H1 (cell line): ENCODE measurements at regions not wholly inside any gene's neighbourhood (a gene's known extent, or its start where the extent isn't known, plus 50 kb on each side); places are given as distances from the start of the nearest gene placed in this dataset.

ENCODE experiments used
- CTCF ChIA-PET: fragments of 300-600 bp; sonication (Branson Sonifier 250); formaldehyde crosslinking; loops from one replicate; lab custom pipeline; 2021; ENCODE audit not compliant: partially characterized antibody; lab: Charles Lee
- POLR2A ChIA-PET: fragments of 300-600 bp; sonication (Branson Sonifier 250); formaldehyde crosslinking; loops from one replicate; lab custom pipeline; 2021; ENCODE audit warnings: inconsistent platforms; ENCODE audit not compliant: partially characterized antibody; lab: Charles Lee
- DNase-seq, 2 experiments: peaks; one replicate each; pipeline versions ENCODE4 v3.0.0 to v3.0.0-alpha.2; 2010 to 2022; ENCODE audit warnings: low spot score in 2 of 2, low read depth in 1 of 2, mixed read lengths in 1 of 2
- FAIRE-seq: peaks from 2 replicates; lab custom pipeline; 2011; peaks lifted over from hg19 to GRCh38; lab: Jason Lieb, UNC
- H2AFZ ChIP-seq: 2 replicates; pipeline ENCODE4 v1.8.1; 2012; ENCODE audit warnings: low read length, inconsistent platforms
- H2AK5ac ChIP-seq: 2 replicates; pipeline ENCODE4 v1.6.1; 2013; ENCODE audit warnings: low read depth, low read length
- H2BK120ac ChIP-seq: replicated peaks from 2 replicates; pipeline ENCODE3; 2013; ENCODE audit warnings: low read depth, low read length, inconsistent platforms
- H2BK12ac ChIP-seq: 2 replicates; pipeline ENCODE4 v1.6.1; 2013; ENCODE audit warnings: low read depth, low read length
- H2BK15ac ChIP-seq: 2 replicates; pipeline ENCODE4 v1.6.1; 2013; ENCODE audit warnings: low read length
- H2BK20ac ChIP-seq: 2 replicates; pipeline ENCODE4 v1.6.1; 2013; ENCODE audit warnings: low read length
- H2BK5ac ChIP-seq: 2 replicates; pipeline ENCODE4 v1.6.1; 2013; ENCODE audit warnings: low read depth, low read length
- H3K14ac ChIP-seq: 2 replicates; pipeline ENCODE4 v1.6.1; 2013; ENCODE audit warnings: inconsistent platforms; ENCODE audit not compliant: insufficient read length
- H3K18ac ChIP-seq: 2 replicates; pipeline ENCODE4 v1.6.1; 2013; ENCODE audit warnings: low read length; ENCODE audit errors: extremely low read depth
- H3K23ac ChIP-seq: 2 replicates; pipeline ENCODE4 v1.6.1; 2013; ENCODE audit warnings: inconsistent platforms; ENCODE audit not compliant: insufficient read length
- H3K23me2 ChIP-seq: 2 replicates; pipeline ENCODE4 v1.6.1; 2013; ENCODE audit warnings: low read depth, low read length
- H3K27ac ChIP-seq: 2 replicates; pipeline ENCODE4 v1.6.1; 2011; ENCODE audit warnings: low read depth, low read length, inconsistent platforms
- H3K27me3 ChIP-seq, 4 experiments: replicated peaks in 1 of 4; 1 replicate in 1 of 4; 2 replicates in 3 of 4; pipeline versions ENCODE4 v1.6.1 to v1.8.1; 2011 to 2013; ENCODE audit warnings: low read length in 3 of 4, mild to moderate bottlenecking in 3 of 4, inconsistent platforms in 2 of 4, mixed read lengths in 2 of 4, moderate library complexity in 1 of 4; ENCODE audit not compliant: control insufficient read depth in 3 of 4, insufficient read depth in 3 of 4; ENCODE audit errors: extremely low read depth in 1 of 4
- H3K36me3 ChIP-seq, 4 experiments: 2 replicates each; pipeline versions ENCODE4 v1.6.1 to v1.8.1; 2011 to 2013; ENCODE audit warnings: mild to moderate bottlenecking in 4 of 4, low read length in 3 of 4, moderate library complexity in 2 of 4, control low read depth in 1 of 4, inconsistent platforms in 1 of 4; ENCODE audit not compliant: insufficient read depth in 4 of 4, control insufficient read depth in 2 of 4
- H3K4ac ChIP-seq: replicated peaks from 2 replicates; pipeline ENCODE3; 2013; ENCODE audit warnings: low read length, low read depth, mixed read lengths, inconsistent platforms; ENCODE audit not compliant: insufficient read length
- H3K4me1 ChIP-seq, 4 experiments: replicated peaks in 1 of 4; 1 replicate in 1 of 4; 2 replicates in 3 of 4; pipeline versions ENCODE4 v1.6.1 to v1.8.1; 2011 to 2013; ENCODE audit warnings: low read length in 3 of 4, inconsistent platforms in 2 of 4, mixed read lengths in 1 of 4; ENCODE audit not compliant: insufficient read depth in 4 of 4, control insufficient read depth in 3 of 4
- H3K4me2 ChIP-seq, 2 experiments: 2 replicates each; pipeline versions ENCODE4 v1.6.1 to v1.8.1; 2011 to 2013; ENCODE audit warnings: low read depth in 2 of 2, low read length in 2 of 2, control low read depth in 1 of 2, inconsistent platforms in 1 of 2, mild to moderate bottlenecking in 1 of 2; ENCODE audit not compliant: insufficient read depth in 1 of 2
- H3K4me3 ChIP-seq, 4 experiments: fragments of 200-600, 300-600 bp in 1 of 4; sonication (generic), shearing (Covaris generic), sonication (Bioruptor Twin) in 1 of 4; 2 replicates each; pipeline versions ENCODE4 v1.5.1 to v1.8.1; 2011 to 2016; ENCODE audit warnings: low read length in 4 of 4, low read depth in 3 of 4, control low read depth in 2 of 4, inconsistent platforms in 2 of 4, mild to moderate bottlenecking in 2 of 4, mixed read lengths in 1 of 4, moderate library complexity in 1 of 4; ENCODE audit not compliant: insufficient read depth in 2 of 4; ENCODE audit errors: extremely low read depth in 1 of 4
- H3K56ac ChIP-seq: replicated peaks from 2 replicates; pipeline ENCODE3; 2013; ENCODE audit warnings: low read depth, mild to moderate bottlenecking, mixed read lengths, low read length, inconsistent platforms; ENCODE audit not compliant: insufficient read length
- H3K79me1 ChIP-seq: 2 replicates; pipeline ENCODE4 v1.6.1; 2013; ENCODE audit warnings: low read depth, low read length, control low read depth
- H3K79me2 ChIP-seq, 2 experiments: 2 replicates each; pipeline versions ENCODE4 v1.6.1 to v1.8.1; 2012 to 2013; ENCODE audit warnings: low read length in 2 of 2, mild to moderate bottlenecking in 2 of 2, inconsistent platforms in 1 of 2; ENCODE audit not compliant: insufficient read depth in 2 of 2, control insufficient read depth in 1 of 2
- H3K9ac ChIP-seq, 4 experiments: replicated peaks in 1 of 4; 1 replicate in 1 of 4; 2 replicates in 3 of 4; pipeline versions ENCODE4 v1.6.1 to v1.8.1; 2011 to 2013; ENCODE audit warnings: low read depth in 3 of 4, low read length in 3 of 4, control low read depth in 2 of 4, mild to moderate bottlenecking in 2 of 4, moderate library complexity in 2 of 4, inconsistent platforms in 1 of 4; ENCODE audit errors: extremely low read depth in 1 of 4
- H3K9me3 ChIP-seq, 2 experiments: 2 replicates each; pipeline versions ENCODE4 v1.6.1 to v1.8.1; 2012 to 2013; ENCODE audit warnings: mild to moderate bottlenecking in 2 of 2, moderate library complexity in 2 of 2, control low read depth in 1 of 2, inconsistent platforms in 1 of 2, low read depth in 1 of 2, low read length in 1 of 2, mixed read lengths in 1 of 2; ENCODE audit not compliant: insufficient read depth in 2 of 2
- H4K20me1 ChIP-seq, 2 experiments: replicated peaks in 1 of 2; 2 replicates each; pipeline versions ENCODE3 to v1.8.1; 2011 to 2013; ENCODE audit warnings: inconsistent platforms in 2 of 2, low read length in 2 of 2, mild to moderate bottlenecking in 1 of 2; ENCODE audit not compliant: insufficient read depth in 2 of 2, control insufficient read depth in 1 of 2
- H4K5ac ChIP-seq: 2 replicates; pipeline ENCODE4 v1.6.1; 2013; ENCODE audit warnings: low read length, low read depth, mixed read lengths, inconsistent platforms; ENCODE audit not compliant: insufficient read length
- H4K8ac ChIP-seq: 2 replicates; pipeline ENCODE4 v1.8.0; 2013; ENCODE audit warnings: mild to moderate bottlenecking, moderate library complexity, low read length, inconsistent platforms; ENCODE audit not compliant: insufficient read depth; ENCODE audit errors: extremely low read depth
- H4K91ac ChIP-seq: replicated peaks from 2 replicates; pipeline ENCODE3; 2013; ENCODE audit warnings: low read length, mixed read lengths, inconsistent platforms; ENCODE audit not compliant: insufficient read length
- ASH2L ChIP-seq: fragments of 200-600, 300-600 bp; sonication (generic); IDR thresholded peaks from one replicate; pipeline ENCODE4 v1.7.1; 2017; ENCODE audit warnings: low read length
- CHD2 ChIP-seq: IDR thresholded peaks from 2 replicates; pipeline ENCODE4 v1.6.1; 2012; ENCODE audit warnings: low read length, improper control_type of control experiment
- CREB1 ChIP-seq: IDR thresholded peaks from 2 replicates; pipeline ENCODE4 v1.6.1; 2012; ENCODE audit warnings: inconsistent platforms
- PHF8 ChIP-seq: fragments of 200-600 bp; sonication (generic); conservative IDR thresholded peaks from 2 replicates; pipeline ENCODE4 v1.7.1; 2012; ENCODE audit warnings: low read depth, mild to moderate bottlenecking, inconsistent platforms, low read length, moderate library complexity
- SRF ChIP-seq: IDR thresholded peaks from 2 replicates; pipeline ENCODE4 v1.6.1; 2011; ENCODE audit warnings: mild to moderate bottlenecking, low read depth, low read length, moderate library complexity
- WGBS, 2 experiments: shearing (Covaris generic) in 1 of 2; methylation state at CpG; one replicate each; pipeline versions ENCODE4 v1.1.6 to v1.1.7; 2013 to 2015; ENCODE audit warnings: low lambda C conversion rate in 2 of 2, mixed read lengths in 2 of 2, inconsistent platforms in 1 of 2, low coverage in 1 of 2, missing lambda C conversion rate in 1 of 2; ENCODE audit not compliant: insufficient replicate concordance in 2 of 2, insufficient coverage in 1 of 2, insufficient read length in 1 of 2; ENCODE audit errors: extremely low coverage in 1 of 2, missing lambda C conversion rate in 1 of 2; 5-methylcytosine and 5-hydroxymethylcytosine counted together

DNA sequence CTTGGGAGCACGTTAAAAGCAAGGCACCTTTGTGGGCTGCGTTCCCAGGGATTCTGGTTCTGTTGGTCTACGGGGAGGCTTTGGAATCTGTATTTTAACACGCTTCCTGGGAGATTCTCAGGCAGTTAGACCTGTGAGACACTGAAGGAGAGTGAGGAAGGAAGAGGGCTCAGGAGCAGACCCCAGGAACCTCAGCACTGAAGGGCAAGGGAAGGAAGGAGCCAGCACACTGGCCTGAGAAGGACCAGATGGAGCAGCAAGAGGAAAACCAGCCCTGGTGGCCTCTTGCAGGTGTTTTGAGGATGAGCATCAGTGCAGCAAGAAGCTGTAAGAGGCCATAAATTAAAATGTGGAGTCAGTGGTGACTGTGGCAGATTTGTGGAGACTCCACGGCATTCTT, 146.7 kb downstream of the RPLP1 start:
- Histone ChIP-seq H4K20me1 (no peaks in the 10 kb centered on the region), H2BK5ac (no peak overlapping the region), H3K18ac (no peak overlapping the region), H3K9ac (no peak overlapping the region), H4K91ac (no peak overlapping the region), H3K23ac (no peak overlapping the region), H2BK120ac (no peak overlapping the region), H4K8ac (no peak overlapping the region), H3K4me3 (no peak overlapping the region), H3K56ac (no peak overlapping the region), H2BK12ac (0 out of 2 replicates have a peak overlapping the region, but pooled peaks have one; percentile 27), H3K4me2 (no peak overlapping the region), H2AK5ac (no peak overlapping the region), H3K79me2 (no peaks in the 10 kb centered on the region), H3K23me2 (peaks cover 2% of the 10 kb centered on the region; the same call in 1 of the 2 replicates), H3K9me3 (no peaks in the 10 kb centered on the region), H3K79me1 (no peaks in the 10 kb centered on the region), H2BK20ac (no peak overlapping the region), H3K4ac (no peak overlapping the region), H2BK15ac (no peak overlapping the region), H3K27ac (no peak overlapping the region), H4K5ac (no peak overlapping the region), H3K36me3 (no peaks in the 10 kb centered on the region), H3K27me3 (no peaks in the 10 kb centered on the region; a peak in 2 of 7 replicates), H3K14ac (no peak overlapping the region), H3K4me1 (no peaks in the 10 kb centered on the region), H2AFZ (no peak overlapping the region)
- ChIA-PET POLR2A (no interaction called here), CTCF (interaction anchor here (0.7 to 1.5 kb wide), 3 partner anchors 9 to 358 kb away, joined by 3 to 4 read pairs (median 4); no protein-coding TSS in a partner anchor)
- WGBS, 2 experiments, result 89% methylated on average over 5 of the region's 5 CpGs; no CpG with 5 or more reads in 1 of the 2 experiments
- TF ChIP-seq CREB1 (no peak), ASH2L (no peak), SRF (no peak), CHD2 (no peak), PHF8 (no peak)
- DNase-seq (no peak), FAIRE-seq (no peak)
